ENCODE measurements at regions not wholly inside any gene's neighbourhood (a gene's known extent, or its start where the extent isn't known, plus 50 kb on each side); places are given as distances from the start of the nearest gene placed in this dataset.

DNA sequence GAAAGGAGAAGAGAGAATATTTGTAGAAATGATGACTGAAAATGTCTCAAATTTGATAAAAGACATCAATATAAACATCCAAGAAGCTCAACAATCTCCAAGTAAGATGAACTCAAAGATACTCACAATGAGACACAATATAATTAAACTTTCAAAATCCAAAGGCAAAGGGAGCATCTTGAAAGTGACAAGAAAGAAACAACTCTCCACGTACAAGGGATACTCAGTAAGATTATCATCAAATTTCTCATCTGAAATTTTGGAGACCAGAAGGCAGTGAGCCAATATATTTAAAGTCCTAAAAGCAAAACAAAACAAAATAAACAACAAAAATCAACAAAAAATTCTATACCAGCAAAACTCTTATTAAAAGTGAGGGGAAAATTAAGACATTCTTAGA, 428.7 kb downstream of the NFIB start:
- H3K27me3 ChIP-seq (ENCODE audit: insufficient read depth, poor library complexity, severe bottlenecking): no peaks in the 10 kb centered on the region
- TF ChIP-seq SPI1 (IDR thresholded peaks at IDR 0.05; ENCODE audit: borderline replicate concordance, low read depth): no peak
- no peak for TF ChIP-seq GABPA (IDR thresholded peaks at IDR 0.05; ENCODE audit: low read depth)
- no peak for TF ChIP-seq CTCF (IDR thresholded peaks at IDR 0.05; ENCODE audit: insufficient read depth, low read length)
- TF ChIP-seq, protein P1, sequence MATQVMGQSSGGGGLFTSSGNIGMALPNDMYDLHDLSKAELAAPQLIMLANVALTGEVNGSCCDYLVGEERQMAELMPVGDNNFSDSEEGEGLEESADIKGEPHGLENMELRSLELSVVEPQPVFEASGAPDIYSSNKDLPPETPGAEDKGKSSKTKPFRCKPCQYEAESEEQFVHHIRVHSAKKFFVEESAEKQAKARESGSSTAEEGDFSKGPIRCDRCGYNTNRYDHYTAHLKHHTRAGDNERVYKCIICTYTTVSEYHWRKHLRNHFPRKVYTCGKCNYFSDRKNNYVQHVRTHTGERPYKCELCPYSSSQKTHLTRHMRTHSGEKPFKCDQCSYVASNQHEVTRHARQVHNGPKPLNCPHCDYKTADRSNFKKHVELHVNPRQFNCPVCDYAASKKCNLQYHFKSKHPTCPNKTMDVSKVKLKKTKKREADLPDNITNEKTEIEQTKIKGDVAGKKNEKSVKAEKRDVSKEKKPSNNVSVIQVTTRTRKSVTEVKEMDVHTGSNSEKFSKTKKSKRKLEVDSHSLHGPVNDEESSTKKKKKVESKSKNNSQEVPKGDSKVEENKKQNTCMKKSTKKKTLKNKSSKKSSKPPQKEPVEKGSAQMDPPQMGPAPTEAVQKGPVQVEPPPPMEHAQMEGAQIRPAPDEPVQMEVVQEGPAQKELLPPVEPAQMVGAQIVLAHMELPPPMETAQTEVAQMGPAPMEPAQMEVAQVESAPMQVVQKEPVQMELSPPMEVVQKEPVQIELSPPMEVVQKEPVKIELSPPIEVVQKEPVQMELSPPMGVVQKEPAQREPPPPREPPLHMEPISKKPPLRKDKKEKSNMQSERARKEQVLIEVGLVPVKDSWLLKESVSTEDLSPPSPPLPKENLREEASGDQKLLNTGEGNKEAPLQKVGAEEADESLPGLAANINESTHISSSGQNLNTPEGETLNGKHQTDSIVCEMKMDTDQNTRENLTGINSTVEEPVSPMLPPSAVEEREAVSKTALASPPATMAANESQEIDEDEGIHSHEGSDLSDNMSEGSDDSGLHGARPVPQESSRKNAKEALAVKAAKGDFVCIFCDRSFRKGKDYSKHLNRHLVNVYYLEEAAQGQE (IDR thresholded peaks at IDR 0.05; ENCODE audit: insufficient replicate concordance, low read depth): no peak
- no peak for TF ChIP-seq POLR2AphosphoS5 (IDR thresholded peaks at IDR 0.05; ENCODE audit: low read depth)
- no peak overlapping the region for H3K27ac ChIP-seq (replicated peaks)

GRCh38 chr9:13879981-13880380, 434.0 kb downstream of the NFIB start:
- Histone ChIP-seq H3K27ac (replicated peaks) (no peak overlapping the region), H3K4me3 (replicated peaks; ENCODE audit: insufficient read depth, low read length) (no peak overlapping the region), H3K27me3 (ENCODE audit: insufficient read depth, poor library complexity, severe bottlenecking) (no peaks in the 10 kb centered on the region)
- DNase-seq (ENCODE audit: low read depth in 1 of 2, low spot score in 1 of 2): no peak
- TF ChIP-seq SPI1 (IDR thresholded peaks at IDR 0.05; ENCODE audit: borderline replicate concordance, low read depth): no peak
- no peak for TF ChIP-seq CTCF (IDR thresholded peaks at IDR 0.05; ENCODE audit: insufficient read depth, low read length)
- TF ChIP-seq, protein P1 (IDR thresholded peaks at IDR 0.05; ENCODE audit: insufficient replicate concordance, low read depth): no peak
- TF ChIP-seq GABPA (IDR thresholded peaks at IDR 0.05; ENCODE audit: low read depth): no peak

More for the DNA sequence above, 428.7 kb downstream of the NFIB start:
- DNase-seq (ENCODE audit: low read depth in 1 of 2, low spot score in 1 of 2): no peak
- no peak overlapping the region for H3K4me3 ChIP-seq (replicated peaks; ENCODE audit: insufficient read depth, low read length)

DNA sequence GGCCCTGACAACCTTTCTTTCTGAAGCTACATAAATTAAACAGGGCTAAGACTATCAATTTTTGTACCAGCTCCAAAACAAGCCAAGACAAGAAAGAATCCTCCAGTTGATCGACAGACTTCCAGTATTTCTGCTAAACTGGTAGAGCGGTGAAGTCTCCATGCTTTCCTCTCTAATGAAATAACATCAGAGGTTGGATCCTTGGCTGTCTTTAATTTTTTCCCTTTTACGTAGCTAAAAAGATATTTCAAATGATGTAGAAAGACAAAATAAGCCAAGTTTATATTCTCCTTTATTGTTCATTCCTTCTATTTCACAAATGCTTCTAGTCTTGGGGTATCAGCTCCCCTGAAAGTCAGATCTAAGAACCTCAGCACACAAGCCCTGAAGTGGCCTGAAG, 434.9 kb downstream of the NFIB start:
- no peaks in the 10 kb centered on the region for H3K27me3 ChIP-seq (ENCODE audit: insufficient read depth, poor library complexity, severe bottlenecking)
- H3K4me3 ChIP-seq (replicated peaks; ENCODE audit: insufficient read depth, low read length): no peak overlapping the region
- no peak overlapping the region for H3K27ac ChIP-seq (replicated peaks)
- no peak for DNase-seq (ENCODE audit: low read depth in 1 of 2, low spot score in 1 of 2)
- TF ChIP-seq GABPA (IDR thresholded peaks at IDR 0.05; ENCODE audit: low read depth): no peak
- TF ChIP-seq CTCF (IDR thresholded peaks at IDR 0.05; ENCODE audit: insufficient read depth, low read length): no peak
- TF ChIP-seq, protein P1 (IDR thresholded peaks at IDR 0.05; ENCODE audit: insufficient replicate concordance, low read depth): no peak
- TF ChIP-seq POLR2AphosphoS5 (IDR thresholded peaks at IDR 0.05; ENCODE audit: low read depth): no peak
